Right lobe of liver (tissue), 4 donors: ENCODE measurements at regions not wholly inside any gene's neighbourhood (a gene's known extent, or its start where the extent isn't known, plus 50 kb on each side); places are given as distances from the start of the nearest gene placed in this dataset.

ENCODE experiments used
- POLR2A ChIP-seq: fragments of 450-650 bp; IDR thresholded peaks from one replicate; pipeline ENCODE4 v1.6.1; 2017; ENCODE audit warnings: antibody characterized with exemption, mild to moderate bottlenecking
- TF ChIP-seq, protein P1 (sequence below), 4 donors: fragments of 200-600 bp in 3 of 4; fragments of 450-650 bp in 1 of 4; IDR thresholded peaks; one replicate each; pipeline versions ENCODE4 v1.5.1 to v1.8.0; 2016 to 2022; ENCODE audit warnings: antibody characterized with exemption in 4 of 4, mild to moderate bottlenecking in 2 of 4
- donor health status: DM: no; HTN: no; CAD: no.
- donor health status: DM: no; HTN: no; CAD: no.
- donor health status: DM: no; HTN: yes; CAD: no.

- TF ChIP-seq, protein P1, sequence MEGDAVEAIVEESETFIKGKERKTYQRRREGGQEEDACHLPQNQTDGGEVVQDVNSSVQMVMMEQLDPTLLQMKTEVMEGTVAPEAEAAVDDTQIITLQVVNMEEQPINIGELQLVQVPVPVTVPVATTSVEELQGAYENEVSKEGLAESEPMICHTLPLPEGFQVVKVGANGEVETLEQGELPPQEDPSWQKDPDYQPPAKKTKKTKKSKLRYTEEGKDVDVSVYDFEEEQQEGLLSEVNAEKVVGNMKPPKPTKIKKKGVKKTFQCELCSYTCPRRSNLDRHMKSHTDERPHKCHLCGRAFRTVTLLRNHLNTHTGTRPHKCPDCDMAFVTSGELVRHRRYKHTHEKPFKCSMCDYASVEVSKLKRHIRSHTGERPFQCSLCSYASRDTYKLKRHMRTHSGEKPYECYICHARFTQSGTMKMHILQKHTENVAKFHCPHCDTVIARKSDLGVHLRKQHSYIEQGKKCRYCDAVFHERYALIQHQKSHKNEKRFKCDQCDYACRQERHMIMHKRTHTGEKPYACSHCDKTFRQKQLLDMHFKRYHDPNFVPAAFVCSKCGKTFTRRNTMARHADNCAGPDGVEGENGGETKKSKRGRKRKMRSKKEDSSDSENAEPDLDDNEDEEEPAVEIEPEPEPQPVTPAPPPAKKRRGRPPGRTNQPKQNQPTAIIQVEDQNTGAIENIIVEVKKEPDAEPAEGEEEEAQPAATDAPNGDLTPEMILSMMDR (IDR thresholded peaks at IDR 0.05) = no peak
- TF ChIP-seq POLR2A = no peak
These were observed 121.9 kb downstream of the MATN1 start for GRCh38 chr1:30601316-30602085.
